Skeletal muscle cell (primary cell): ENCODE measurements at regions not wholly inside any gene's neighbourhood (a gene's known extent, or its start where the extent isn't known, plus 50 kb on each side); places are given as distances from the start of the nearest gene placed in this dataset.

Experiments
- DNase-seq: peaks from one replicate; pipeline ENCODE4 v3.0.0-alpha.2; 2010; ENCODE audit warnings: low read depth
- H3K4me3 ChIP-seq: 2 replicates; pipeline ENCODE4 v1.5.1; 2011; ENCODE audit warnings: low read depth, mild to moderate bottlenecking, control low read depth, low read length, moderate library complexity

- DNase-seq: no peak
- no peak overlapping the region for H3K4me3 ChIP-seq
Measured at GRCh38 chr1:232211149-232211548, 418.8 kb downstream of the SIPA1L2 start.

GRCh38 chr1:232209357-232209756, 420.6 kb downstream of the SIPA1L2 start:
- H3K4me3 ChIP-seq: no peak overlapping the region
- no peak for DNase-seq

DNA sequence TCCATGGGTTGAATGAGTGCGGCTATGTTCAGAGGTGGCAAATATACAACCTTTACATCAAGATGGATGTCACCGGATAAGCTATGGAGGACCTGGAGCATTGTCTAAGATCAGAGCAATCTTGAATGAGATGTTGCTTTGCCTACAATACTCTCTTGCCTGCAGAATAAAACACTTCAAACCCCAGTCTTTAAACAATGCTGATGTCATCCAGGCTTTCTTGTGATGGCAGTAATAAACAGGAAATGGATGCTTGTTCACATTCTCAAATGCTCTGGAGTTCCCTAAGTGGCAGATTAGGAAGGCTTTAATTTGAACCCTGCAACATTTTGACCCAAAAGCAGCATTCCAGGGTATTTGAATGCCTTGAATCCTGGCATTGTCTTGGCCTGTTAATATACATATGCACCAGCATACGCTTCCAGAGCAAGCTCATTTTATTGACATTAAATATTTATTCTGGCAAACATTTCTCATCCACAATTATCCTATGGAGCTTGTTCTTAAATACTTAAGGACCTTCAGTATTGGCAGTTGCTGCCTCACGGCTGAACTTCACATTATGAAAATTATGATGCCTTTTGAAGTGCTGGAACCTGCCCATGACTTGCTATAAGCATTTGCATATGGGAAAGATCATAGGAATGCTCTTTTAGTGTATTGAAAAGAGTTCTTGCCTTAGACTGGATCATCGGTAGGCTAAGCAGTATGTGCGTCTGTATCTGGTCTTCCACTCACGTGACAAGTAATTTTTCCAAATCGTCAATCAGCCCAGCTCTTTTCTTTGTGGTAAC, 422.7 kb downstream of the SIPA1L2 start:
- no peak for DNase-seq
- H3K4me3 ChIP-seq: no peak overlapping the region

- H3K4me3 ChIP-seq: no peak overlapping the region
- DNase-seq: peak; percentile 7
Measured at GRCh38 chr1:232204269-232204668, 425.7 kb downstream of the SIPA1L2 start.

DNA sequence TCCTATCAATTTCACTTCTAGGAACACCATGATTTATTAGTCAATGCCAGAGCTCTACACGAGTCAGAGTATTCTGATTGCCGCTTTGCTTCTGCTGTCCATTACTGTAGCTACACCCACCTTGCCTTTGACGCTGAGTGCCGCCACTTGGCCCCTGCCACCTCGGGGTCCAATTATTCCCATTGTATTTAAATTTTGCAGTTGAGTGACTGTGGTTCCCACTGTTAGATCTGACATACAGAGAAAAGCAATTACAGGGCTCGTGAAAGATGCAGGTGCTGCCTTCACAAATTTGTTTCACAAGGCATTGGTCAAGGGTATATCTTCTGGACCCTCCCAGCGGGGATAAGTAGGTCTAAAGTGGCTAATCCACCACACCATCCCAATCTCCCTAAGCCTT, 428.9 kb downstream of the SIPA1L2 start:
- no peak for DNase-seq
- H3K4me3 ChIP-seq: no peak overlapping the region

GRCh38 chr1:232196042-232196441, 433.9 kb downstream of the SIPA1L2 start:
- no peak overlapping the region for H3K4me3 ChIP-seq
- no peak for DNase-seq

- no peak overlapping the region for H3K4me3 ChIP-seq
- DNase-seq: no peak
Measured at GRCh38 chr1:232194424-232194823, 435.5 kb downstream of the SIPA1L2 start.

DNA sequence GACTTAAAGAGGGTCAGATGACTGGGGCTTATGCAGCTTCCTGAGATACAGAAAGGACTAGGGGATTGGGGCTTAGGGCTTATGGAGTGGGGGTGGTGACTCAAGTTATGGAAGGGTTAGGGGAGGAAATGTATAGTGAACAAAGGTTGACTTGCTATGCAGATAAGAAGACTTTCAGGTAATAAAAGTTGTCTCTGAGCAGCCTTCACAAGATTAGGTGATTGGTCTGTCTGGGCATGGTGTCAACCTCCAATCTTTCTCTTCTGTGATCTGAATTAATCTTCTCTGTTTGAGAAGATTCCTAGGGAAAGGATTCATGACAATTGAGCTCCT, 436.5 kb downstream of the SIPA1L2 start:
- H3K4me3 ChIP-seq: no peak overlapping the region
- no peak for DNase-seq

- DNase-seq: no peak
- H3K4me3 ChIP-seq: no peak overlapping the region
Measured at GRCh38 chr1:232192781-232193450, 437.0 kb downstream of the SIPA1L2 start.

- no peak for DNase-seq
- no peak overlapping the region for H3K4me3 ChIP-seq
Measured at GRCh38 chr1:232191560-232191959, 438.4 kb downstream of the SIPA1L2 start.

GRCh38 chr1:232188318-232188717, 441.6 kb downstream of the SIPA1L2 start:
- no peak overlapping the region for H3K4me3 ChIP-seq
- no peak for DNase-seq

DNA sequence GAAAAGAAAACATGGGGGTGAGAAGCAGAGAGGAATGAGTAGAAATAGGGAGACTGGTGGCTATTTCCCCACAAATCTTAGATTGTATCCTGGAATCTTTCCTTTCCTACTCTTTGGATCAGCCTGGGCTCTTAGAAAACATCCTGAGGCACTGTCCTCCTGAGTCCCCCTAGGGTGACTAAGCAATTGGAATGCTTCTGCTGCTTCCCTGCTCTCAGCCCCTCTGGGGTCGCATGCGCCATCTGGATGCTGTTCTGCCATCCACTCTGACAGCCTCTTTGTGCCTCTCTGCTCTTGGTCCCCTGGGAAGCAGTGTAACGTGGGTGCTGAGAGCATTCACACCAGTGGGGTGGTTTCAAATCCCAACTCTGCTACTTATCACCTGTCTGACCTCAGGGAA, 443.0 kb downstream of the SIPA1L2 start:
- DNase-seq: no peak
- H3K4me3 ChIP-seq: no peak overlapping the region

GRCh38 chr1:232184561-232185530, 445.1 kb downstream of the SIPA1L2 start:
- DNase-seq: no peak
- no peak overlapping the region for H3K4me3 ChIP-seq

GRCh38 chr1:232183802-232184201, 446.1 kb downstream of the SIPA1L2 start:
- H3K4me3 ChIP-seq: no peak overlapping the region
- DNase-seq: no peak

- no peak overlapping the region for H3K4me3 ChIP-seq
- DNase-seq: no peak
Measured at GRCh38 chr1:232183266-232183800, 446.6 kb downstream of the SIPA1L2 start.

- H3K4me3 ChIP-seq: no peak overlapping the region
- no peak for DNase-seq
Measured at GRCh38 chr1:232182236-232182635, 447.7 kb downstream of the SIPA1L2 start.

DNA sequence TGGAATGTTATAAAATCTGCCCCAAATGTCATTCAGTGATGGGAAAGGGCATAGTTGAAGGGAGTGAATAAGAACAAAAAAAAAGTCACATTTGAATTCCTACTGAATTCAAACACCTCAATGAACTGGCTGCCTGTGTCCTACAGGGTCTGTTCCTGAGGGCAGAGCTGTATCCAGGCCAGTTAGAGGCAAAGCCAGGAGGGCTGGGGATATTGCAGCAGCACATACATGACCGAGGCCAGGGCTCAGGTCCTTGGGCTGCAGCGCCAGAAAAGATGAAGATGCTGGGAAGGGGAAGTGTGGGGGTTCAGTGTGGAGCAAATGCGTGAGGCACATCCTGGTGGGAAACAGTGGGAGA, 449.2 kb downstream of the SIPA1L2 start:
- DNase-seq: no peak
- no peak overlapping the region for H3K4me3 ChIP-seq

GRCh38 chr1:232179896-232180778, 449.8 kb downstream of the SIPA1L2 start:
- no peak for DNase-seq
- H3K4me3 ChIP-seq: no peak overlapping the region

GRCh38 chr1:232178191-232178590, 451.7 kb downstream of the SIPA1L2 start:
- no peak overlapping the region for H3K4me3 ChIP-seq
- DNase-seq: no peak
